ENCODE measurements at regions not wholly inside any gene's neighbourhood (a gene's known extent, or its start where the extent isn't known, plus 50 kb on each side); places are given as distances from the start of the nearest gene placed in this dataset.

DNA sequence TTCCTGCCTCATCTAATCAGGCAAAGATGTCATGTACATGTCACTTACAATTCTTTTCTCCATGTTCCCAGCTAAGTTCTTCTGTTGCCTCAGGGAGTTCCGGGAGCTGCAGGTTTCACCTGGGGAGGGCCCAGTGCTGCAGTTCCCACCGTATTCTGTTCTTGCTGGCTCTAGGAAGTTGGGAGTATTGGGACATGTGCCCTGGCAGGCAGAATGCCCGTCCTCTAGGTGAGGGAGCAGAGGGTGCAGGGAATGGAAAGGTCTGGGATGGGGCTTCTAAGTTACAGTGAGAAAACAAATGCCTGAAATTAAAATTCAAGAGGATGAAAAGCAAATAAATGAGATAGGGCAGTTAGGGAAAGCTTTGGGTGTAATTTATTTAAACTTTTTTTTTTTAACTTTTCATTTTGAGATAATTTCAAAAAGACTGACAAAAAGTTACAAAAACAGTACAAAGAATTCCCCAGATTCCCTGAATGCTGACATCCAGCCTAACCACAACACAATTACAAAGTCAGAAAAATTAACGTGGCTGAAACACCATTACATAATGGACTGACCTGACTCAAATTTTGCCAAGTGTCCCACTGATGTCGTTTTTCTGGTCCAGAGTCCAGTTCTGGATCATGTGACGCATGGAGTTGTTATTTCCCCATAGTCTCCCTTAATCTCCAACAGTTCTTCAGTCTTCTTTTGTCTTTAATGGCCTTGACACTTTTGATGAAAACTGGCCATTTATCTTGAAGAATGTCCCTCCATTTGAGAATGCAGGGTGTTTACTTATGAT, 187.2 kb upstream of the MYL2 start:
- DNase-seq: no peak

DNA sequence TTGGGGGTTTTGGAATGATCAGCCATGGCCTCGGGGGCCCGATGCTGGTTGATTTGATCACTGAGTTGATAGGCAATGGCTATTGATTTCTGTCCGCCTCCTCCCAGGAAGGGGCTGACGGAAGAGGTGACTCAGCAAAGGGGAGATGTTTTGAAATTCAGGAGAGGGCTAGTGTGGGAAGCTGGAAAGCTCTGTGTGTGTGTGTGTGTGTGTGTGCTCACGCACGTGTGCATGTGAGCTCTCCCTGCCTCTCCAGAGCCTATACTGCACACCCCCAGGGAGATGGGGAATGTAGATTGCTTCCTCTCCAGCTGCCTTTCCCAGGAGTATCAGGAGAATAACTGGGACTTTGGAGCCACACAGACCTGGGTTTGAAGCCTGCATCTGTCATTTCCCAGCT, 184.9 kb upstream of the MYL2 start:
- no peak for DNase-seq

DNA sequence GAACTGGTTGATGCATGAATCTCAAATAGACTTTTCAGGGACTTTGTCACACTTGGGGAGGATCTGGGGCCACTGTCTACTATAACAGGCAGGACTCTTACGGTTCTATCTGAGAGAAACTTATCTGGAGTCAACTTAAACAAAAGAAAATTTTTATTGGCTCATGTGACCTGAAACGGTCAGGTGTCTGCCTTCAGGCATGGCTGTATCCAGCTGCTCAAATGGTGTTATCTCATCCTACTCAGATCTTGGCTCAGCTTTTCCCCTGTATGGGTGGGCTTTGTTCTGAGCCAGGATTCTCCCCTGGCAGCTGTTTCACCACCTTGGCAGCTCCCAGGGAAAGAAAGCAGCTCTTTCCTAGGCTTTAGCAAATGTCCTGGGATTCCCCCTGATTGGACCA, 183.2 kb upstream of the MYL2 start:
- DNase-seq: no peak

DNA sequence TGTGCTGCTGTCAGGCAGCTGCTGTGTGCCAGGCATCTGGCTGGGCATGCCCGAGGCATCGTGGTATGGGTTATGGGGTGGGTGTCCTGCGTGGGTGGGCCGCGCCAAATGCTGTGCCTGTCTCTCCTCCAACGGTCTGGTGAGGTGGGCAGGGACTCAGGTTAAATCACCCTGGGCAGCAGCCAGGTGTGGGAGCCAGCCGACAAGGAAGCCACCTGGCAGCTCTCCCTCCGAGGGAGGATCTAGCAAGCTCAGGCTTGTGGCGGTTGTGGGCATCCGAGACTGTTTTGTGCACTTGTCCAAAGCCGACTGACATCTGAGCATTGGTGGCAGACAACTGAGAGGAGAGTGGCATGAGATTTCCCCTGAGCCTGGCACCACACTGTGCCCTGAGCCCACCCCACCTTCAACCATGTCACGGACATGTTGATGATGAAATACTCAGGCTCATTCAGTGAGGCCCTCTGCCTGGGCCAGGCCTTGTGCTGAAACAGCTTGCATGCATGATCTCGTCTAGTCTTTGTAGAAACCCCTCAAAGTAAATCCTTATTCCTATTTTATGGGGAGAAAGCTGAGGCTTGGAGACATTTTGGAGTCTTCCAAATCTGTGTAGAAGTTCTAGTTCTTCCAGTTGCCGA, 181.8 kb upstream of the MYL2 start:
- DNase-seq: no peak

DNA sequence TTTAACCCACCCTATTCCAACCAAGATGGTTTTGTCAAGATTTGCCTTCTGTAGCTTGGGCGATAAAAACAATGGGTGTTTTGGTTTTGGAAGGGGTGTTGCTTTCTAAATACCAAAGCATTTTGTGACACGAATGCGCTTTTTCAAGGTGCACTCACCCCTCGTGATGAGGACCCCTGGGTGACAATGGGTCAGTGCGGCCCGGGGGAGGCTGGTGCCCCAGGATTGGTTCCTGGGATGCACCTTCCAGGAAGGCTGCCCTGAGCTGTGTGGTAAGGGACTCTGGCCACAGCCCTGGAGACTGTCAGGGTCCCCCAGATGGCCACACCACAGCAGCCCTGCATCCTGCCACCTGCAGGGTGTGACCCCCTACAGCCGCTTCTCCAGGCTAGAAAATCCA, 180.6 kb upstream of the MYL2 start:
- no peak for DNase-seq

DNA sequence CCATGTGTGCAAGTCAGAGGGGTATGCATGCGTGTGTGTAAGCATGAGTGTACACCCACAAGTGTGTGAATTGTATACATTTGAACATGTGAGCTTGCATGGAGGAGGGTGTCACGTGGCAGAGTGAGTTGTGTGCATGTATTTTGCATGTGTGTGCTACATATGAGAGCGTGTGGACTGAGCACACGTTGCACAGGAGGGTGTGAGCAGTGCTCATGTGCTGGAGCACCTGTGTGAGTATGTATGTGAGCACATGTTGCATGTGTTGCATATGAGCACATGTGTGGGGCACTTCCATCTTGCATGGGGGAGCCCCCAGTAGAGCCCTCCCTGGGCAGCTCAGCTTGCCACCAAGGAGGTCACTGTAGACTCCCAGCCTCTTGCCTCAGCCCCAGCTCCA, 180.2 kb upstream of the MYL2 start:
- no peak for DNase-seq

DNA sequence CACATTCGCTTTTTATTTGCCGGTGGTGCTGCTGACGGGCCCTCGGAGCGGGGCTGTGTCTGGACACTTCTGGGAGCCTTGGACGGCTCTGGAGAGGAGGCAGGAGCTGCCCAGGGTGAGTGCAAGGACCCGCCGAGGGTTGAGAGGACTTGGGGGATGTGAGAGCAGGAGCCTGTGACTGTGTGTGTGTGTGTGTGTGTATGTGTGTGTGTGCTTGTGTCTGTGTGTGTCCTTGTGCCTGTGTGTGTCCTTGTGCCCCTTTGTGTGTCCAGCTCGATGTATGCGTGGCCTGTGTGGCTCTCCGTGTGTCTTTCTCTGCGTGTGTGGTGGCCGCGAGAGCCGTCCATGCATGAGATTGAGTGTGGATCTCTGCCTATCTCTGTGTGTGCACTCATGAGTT, 179.6 kb upstream of the MYL2 start:
- no peak for DNase-seq

DNA sequence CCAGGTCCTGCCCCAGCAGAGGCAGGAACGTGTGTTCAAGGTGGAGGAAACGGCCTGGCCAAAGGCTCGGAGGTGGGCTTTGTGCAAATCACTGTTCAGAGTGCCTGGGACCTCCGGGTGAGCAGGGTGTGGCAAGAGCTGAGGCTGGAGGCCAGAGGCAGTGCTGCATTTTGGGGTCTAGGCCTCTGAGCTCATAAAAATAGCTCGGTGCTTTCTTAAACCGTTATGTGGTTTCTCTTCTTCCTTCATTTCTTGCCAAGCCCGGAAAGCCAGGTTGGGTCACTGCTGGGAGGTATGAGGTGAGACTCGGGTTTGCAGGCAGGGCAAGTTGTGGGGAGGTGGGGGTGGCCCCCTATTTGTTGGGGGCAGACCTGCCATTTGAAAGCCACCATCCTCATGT, 178.8 kb upstream of the MYL2 start:
- DNase-seq: no peak

DNA sequence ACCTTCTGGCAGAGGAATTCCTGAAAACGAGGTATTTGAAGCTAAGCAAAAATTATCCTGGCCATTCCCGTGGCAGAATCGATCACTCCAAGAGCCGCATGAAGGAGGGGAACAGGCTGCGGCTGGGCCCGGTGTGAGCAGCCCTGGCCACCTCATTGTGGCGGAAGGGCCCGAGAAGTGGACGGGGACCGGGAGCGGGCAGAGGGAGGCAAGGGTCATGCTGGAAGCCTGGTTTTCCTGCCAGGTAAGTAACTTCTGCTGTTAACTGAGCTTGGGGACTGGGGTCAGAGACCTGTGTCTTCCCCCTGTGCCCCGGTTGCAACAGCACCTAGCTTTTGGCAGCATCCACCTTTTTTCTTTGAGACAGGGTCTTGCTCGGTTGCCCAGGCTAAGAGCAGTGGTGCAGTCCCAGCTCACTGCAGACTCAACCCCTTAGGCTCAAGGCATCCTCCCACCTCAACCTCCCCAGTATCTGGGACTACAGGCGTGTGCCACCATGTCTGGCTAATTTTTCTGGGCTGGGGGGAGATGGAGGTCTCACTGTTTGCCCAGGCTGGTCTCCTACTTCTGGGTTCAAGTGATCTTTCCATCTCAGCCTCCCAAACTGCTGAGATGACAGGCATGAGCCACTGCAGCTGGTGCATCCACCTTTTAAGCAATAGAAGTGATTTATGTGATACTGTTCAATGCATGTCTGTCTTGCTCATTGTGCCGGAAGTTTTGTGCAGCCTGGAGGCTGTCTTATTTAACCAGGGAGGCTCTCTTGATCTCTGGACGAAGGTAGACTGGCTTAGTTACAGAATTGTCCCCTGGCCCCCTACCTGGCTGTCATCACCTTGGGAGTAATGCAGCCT, 174.0 kb upstream of the MYL2 start:
- no peak for DNase-seq

DNA sequence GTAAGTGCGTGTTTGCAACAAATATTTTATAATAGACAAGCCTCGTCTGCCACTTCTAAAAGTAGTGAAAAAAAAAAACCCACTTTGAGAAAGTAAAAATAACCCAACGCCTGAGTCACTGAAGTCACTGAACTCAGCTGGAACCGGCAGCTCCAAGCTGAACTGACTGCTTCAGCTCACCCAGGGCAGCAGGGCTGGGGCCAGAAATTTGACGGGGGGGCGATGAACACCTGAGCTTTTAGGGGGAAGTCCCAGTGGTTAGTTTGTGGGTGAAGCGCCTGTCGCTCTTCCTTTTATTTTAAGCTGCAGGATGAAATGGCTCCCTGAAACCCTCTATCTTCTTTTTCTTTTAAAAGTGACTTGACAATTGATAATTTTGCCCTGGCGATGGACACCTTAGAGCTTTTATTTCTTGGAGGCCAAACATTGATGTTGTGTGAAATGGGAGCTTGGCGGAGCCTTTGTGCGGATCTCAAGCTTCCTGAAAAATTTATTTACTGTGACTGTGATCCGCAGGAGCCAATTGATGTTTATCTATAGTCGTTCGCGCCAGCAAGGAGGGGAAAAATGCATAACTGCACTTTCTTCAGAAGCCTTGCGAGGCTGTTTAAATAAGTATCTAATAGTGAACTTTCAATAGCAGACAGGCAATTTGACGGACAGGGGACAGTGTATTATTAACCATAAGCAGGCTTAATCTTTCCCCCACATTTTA, 173.2 kb upstream of the MYL2 start:
- DNase-seq: no peak

DNA sequence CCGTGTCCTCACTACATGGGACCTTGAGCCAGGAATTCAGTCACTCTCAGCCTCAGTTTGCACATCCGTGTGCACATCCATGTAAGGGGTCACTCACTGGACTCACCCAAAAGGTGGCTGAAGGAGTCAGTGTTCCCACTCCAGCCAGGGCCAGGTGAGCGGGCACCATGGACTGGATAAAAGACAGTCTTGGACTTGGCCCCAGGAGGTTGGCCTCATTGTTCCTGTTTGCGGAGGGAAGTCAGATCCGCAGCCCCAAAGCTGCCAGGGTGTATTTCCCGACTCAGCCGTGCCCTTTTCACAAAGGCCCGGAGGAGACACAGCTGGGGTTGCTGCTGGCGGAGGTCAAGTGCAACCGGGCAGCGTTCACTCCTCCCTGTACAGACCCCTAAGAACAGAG, 170.7 kb upstream of the MYL2 start:
- DNase-seq: no peak

DNA sequence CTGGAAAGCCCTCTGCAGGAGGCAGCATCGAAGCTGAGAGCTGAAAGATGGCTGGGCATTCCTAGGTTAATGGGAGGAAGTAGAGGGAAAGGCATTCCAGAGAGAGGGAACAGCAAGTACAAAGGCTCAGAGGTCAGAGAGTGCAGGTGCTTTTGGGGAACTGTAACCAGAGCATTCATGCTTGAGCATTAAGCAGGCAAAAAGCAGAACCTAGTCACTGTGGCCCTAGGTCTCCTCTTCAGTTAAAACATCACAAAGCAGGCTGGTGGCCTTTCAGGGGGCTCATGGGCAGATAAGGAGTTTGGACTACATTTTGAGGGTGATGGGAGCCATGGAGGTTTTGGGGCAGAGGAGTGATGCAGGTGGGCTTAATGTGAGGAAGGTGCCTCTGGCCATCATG, 169.2 kb upstream of the MYL2 start:
- no peak for DNase-seq

DNA sequence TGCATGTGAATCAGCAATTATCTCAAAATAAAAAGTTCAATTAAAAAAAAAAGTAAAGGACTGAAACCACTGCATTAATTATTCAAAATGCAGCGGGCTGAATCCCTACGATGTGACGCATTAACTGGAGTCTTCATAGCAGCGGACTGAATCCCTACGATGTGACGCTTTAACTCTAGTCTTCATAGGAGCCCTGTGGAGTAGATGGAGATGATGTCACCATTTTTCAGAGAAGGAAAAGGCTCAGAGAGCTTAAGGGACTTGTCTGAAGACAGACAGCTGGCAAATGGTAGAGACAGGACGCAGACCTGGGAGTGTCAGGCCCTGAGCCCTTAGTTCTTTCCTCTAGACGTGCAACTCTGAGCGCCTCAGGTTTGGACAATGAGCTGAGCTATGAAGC, 168.0 kb upstream of the MYL2 start:
- DNase-seq: no peak

DNA sequence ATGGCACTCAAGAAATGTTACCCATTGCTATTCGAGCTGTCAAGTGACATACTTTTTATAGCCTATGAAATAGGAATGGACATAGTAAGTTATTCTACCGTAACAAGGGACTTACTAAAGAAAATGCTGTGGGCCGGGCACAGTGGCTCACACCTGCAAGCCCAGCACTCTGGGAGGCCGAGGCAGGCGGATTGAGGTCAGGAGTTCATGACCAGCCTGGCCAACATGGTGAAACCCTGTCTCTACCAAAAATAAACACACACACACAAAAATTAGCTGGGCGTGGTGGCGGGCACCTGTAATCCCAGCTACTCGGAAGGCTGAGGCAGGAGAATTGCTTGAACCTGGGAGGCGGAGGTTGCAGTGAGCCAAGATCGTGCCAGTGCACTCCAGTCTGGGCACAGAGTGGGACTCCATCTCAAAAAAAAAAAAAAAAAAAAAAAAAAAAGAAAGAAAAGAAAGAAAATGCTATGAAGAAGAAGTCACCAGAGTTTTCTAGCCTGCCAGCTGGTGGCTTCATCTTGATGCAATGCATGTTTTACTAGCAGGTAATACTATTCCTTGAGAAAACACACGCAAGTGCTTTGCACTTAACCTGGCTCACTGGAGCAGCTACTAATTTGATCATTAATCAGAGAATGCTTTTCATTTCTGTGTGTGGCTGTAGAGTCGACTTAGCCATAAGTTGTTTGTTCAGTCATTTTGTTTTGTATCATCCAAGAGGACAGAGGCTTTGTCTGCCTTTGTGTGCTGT, 166.7 kb upstream of the MYL2 start:
- DNase-seq: no peak

DNA sequence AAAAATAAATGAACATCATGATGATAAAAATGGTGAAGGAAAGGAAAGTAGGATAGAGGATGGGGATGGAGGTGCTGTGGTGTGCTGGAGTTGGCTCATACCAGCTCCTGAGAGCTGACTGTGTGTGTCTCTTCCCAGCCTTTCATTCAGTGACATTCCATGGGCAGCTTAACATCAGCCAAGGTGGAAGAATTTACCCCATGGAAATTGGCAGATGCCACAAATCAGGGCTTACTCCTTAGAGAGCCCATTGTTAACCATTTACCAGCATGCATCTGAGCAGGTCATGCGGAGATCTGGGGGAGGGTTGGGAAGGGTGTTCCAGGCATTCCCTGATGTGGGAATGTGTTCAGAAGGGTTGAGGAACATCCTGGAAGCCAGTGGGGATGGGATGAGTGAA, 164.7 kb upstream of the MYL2 start:
- no peak for DNase-seq

DNA sequence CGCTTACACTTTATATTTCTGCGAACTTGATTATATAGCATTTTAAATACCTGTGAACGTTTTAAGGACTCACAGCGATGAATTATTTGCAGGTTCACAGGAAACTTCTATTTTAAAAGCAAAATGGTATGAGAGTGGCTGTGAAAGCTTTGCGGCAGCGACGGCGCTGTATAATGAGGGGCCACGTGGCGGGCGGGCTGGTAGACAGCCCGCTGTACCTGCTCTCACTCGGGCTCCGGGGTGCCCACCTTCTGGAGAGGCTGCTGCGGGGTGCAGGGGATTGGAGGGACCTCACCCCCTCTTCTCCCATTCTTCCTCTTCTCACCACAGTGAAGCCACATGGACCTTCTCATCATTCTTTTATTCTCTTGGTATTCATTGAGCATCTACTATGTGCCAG, 164.2 kb upstream of the MYL2 start:
- DNase-seq: no peak

DNA sequence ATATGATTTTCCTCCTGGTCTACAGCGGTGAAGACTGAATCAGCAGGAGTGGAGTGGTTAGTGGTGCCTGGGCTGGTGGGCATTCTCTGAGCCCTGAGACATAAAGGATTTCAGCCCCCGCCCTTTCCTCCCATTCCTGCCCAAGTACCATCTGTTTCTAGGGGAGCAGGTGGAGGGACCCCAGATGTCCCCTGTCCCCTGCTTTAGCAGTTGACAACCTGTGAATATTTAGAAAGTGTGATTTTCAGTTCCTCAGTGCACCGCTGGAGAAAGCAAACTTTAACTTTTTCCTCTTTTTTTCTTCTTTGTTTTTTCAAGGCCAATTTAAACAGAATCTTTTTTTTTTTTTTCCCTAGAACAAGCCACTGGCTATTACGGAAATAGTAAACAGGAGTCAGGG, 163.8 kb upstream of the MYL2 start:
- DNase-seq: no peak

DNA sequence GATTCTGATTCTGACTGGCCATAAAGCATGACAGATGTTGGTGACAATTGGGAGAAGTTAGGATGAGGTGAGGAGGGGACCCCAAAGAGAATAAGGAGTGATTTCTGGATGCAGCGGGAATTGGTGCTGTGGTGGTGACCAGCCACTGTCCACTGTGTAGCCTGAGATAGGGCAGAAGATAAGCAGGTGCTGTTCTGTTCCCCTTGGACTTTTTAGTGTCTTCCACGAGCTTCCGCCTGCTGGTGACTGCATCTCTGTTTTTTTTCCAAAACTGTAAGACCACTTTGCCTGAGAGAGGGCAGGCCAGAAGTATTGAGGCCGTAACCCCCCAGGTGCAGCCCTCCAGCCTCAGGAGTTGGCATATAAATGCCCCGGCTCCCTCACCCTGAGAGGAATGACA, 161.2 kb upstream of the MYL2 start:
- no peak for DNase-seq

DNA sequence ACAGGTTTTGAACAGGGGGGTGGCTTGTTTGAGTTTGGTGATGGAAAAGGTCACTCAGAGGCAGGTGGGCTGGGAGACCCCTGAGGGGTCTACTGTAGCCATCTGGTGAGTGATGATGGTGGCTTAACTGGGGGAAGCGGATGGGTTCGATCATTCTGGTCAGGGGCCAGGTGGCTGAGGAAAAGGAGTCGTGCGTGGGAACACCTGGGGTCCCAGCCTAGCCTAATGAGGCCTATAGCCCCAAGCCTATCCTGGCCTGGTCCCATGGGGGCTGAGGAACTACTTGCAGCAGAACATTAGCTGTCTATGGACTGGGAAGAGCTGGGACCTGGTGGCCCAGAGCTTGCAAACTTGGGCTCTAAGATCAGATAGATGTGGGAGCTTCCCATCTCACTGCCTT, 158.4 kb upstream of the MYL2 start:
- DNase-seq: no peak

DNA sequence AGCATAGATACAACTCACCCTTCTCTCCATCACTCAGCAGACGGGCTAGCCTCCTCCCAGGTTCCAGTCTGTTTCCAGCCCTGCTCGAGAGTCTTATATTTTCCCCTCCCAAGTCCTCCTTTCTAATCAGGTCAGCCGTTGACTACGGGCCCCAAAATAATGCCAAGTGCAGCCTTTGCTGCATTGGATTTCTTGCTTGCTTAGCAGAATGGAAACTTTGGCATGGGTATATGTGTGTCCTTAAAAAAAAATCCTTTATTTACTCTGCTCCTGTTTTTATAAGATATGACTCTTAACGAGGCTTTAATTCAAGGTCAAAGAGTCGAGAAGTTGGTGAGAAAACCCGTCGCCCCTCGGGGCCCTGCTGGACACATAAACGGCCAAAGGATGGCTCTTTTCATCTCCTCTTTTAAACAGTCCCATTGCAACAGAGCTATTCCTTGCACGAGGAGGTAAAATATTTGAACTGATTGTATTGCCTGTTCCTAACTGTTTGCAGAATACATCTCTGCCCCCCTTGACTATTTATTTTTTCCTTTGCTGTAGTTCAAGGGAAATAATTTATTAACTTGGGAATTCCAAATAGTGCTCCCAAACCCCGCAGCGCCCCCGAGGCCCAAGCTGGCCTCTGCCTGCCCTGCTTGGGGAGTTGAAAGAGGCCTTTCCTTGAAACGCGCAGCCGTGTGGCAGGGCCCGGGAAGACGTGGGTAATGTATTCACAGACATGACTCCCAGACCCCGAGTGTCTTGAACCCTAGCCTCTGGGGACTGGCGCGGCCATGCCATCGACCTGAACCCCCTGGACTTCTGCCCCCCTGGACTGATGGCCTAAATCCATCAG, 156.5 kb upstream of the MYL2 start:
- no peak for DNase-seq

DNA sequence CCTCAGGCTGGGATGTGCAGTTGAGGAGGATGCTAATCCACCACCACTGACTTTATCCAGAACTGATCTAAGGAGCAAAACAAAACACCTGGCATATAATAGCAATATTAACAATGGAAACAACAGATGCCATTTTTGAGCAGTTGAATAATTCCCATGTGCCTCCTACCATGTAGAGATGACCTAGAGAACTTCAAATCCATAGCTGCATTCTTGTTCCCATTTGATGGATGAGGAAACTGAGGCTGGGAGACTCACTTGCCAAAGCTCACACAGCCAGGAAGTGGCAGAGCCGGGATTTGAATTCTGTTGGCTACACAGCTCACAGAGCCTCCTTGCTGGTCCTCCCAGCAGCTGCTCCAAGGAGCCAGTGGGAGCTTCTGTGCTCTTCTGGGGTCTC, 155.8 kb upstream of the MYL2 start:
- no peak for DNase-seq

DNA sequence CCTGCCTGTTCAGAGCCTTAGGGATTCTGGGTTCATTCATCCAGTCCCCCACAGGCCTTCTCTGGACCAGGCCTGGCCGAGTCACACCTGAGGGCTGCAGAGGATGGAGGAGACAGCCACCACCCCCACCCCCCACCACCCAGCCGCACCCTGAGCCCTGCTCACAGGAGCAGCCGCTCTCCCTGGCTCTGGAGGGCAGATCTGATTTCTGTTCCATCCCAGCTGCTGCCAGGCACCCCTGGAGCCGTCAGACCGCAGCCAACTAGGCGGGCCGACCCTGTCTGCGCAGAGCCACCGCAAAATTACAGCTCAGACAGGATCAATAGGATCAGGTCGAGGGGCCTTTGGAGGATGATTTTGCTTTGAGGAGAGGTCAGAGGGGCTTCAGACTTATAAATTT, 154.6 kb upstream of the MYL2 start:
- DNase-seq: no peak
